ENCODE measurements at regions not wholly inside any gene's neighbourhood (a gene's known extent, or its start where the extent isn't known, plus 50 kb on each side); places are given as distances from the start of the nearest gene placed in this dataset.
A peak's percentile ranks its signal among the peaks of the same experiment; 100 is the strongest.

DNA sequence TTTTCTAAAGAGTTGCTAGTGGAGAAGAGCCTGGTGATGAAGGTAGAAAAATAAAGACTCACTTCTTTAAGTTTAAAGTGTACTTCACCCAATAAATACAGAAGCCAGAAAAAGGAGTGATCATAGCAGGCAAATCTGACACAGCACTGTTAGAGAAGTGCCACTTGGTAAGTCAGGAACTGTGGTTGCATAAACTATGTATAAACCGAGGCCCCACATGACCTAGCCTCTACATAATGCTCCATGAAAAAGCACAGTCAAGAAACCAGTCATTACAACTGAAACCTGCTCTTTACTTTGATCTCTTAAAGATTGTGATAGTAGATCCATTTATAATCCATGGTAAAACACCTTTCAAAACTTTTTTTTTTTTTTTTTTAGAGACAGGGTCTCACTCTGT is 172.1 kb upstream of the PHYHIPL start:
- no peak overlapping the region for H3K4me3 Mint-ChIP-seq
- TF ChIP-seq, protein P1, sequence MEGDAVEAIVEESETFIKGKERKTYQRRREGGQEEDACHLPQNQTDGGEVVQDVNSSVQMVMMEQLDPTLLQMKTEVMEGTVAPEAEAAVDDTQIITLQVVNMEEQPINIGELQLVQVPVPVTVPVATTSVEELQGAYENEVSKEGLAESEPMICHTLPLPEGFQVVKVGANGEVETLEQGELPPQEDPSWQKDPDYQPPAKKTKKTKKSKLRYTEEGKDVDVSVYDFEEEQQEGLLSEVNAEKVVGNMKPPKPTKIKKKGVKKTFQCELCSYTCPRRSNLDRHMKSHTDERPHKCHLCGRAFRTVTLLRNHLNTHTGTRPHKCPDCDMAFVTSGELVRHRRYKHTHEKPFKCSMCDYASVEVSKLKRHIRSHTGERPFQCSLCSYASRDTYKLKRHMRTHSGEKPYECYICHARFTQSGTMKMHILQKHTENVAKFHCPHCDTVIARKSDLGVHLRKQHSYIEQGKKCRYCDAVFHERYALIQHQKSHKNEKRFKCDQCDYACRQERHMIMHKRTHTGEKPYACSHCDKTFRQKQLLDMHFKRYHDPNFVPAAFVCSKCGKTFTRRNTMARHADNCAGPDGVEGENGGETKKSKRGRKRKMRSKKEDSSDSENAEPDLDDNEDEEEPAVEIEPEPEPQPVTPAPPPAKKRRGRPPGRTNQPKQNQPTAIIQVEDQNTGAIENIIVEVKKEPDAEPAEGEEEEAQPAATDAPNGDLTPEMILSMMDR (IDR thresholded peaks at IDR 0.05), result no peak
- H3K4me1 Mint-ChIP-seq, result peaks cover 71% of the 10 kb centered on the region
- H3K9me3 Mint-ChIP-seq, result no peaks in the 10 kb centered on the region
- H3K36me3 Mint-ChIP-seq (ENCODE audit: low read depth), result no peaks in the 10 kb centered on the region
- H3K27me3 Mint-ChIP-seq (ENCODE audit: low read depth, poor library complexity), result no peaks in the 10 kb centered on the region
- peak overlapping the region; percentile 57 for H3K27ac Mint-ChIP-seq
- DNase-seq, result no peak

DNA sequence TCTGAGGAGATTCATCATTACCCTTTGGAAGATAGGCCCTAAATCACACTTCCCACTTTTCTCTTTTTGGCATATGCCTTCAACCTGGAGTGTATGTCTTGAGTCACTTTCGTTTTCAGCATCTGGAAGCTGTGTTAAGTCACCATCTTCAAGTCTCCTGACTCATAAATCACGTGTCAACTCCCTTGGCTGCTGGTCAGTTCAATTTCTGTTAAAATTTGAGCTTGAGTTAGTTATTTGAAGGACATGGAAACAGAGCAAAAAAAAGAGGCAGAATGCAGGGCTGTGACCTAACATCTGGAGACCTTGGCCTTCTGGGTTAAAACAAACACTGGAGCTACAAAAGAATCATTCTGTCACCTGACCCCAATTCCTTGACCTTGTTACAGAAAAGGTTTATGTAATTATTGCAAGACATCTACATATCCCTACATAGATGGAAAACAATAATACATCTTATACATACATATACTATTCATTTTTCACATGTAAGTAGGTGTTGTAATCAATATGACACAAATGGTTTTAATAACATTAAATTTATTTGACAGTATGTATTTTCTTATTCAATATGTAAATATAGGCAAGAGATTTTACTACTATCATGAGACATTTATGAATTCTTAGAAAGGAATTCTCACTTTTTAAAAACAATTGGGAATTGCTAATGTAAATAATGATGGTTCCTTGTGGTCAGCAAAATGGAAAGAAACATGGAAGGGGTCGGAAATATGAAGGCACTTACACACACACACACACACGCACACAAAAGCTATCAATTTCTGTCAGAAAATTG is 169.7 kb upstream of the PHYHIPL start:
- Mint-ChIP-seq H3K36me3 (ENCODE audit: low read depth) (no peaks in the 10 kb centered on the region), H3K9me3 (no peaks in the 10 kb centered on the region), H3K27ac (peak overlapping the region; percentile 27), H3K27me3 (ENCODE audit: low read depth, poor library complexity) (no peaks in the 10 kb centered on the region), H3K4me1 (peaks cover 55% of the 10 kb centered on the region), H3K4me3 (no peak overlapping the region)
- TF ChIP-seq, protein P1 (IDR thresholded peaks at IDR 0.05), result no peak
- DNase-seq, result no peak

DNA sequence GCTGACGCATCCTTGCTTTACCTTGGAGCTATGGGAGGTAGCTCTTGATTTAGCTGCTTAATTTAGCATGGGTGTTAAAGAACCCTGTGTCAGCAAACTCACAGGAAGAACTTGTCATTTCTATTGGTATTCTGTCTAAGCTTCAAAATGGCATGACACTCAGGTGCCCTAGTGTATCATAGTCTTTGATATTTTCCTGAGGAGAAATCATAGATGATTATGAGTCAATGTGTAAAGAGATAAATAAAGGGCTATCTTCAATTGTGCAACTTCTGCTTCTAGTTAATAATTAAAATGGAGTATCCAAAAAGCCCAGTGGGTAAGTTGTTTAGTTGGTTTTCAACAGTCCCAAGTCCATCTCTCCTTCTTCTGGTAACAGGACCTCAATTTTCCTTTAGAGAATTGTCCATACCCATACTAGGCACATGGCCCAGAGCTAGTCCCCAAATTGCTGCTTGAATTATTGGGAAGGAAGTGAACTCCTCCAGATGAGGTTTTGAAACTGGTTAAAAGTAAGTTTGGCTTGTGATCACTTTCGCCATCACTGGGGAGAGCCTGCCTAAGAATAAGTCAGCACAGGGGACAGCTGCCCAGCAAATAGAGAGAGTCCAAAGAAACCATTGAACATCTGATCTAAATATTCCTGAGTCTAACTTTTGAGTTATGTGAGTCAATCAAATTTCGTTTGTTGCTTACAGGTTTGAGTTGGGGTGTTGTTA is 169.0 kb upstream of the PHYHIPL start:
- Mint-ChIP-seq H3K27me3 (ENCODE audit: low read depth, poor library complexity) (no peaks in the 10 kb centered on the region), H3K27ac (no peak overlapping the region), H3K4me3 (no peak overlapping the region), H3K4me1 (peaks cover 55% of the 10 kb centered on the region), H3K36me3 (ENCODE audit: low read depth) (no peaks in the 10 kb centered on the region), H3K9me3 (no peaks in the 10 kb centered on the region)
- TF ChIP-seq, protein P1 (IDR thresholded peaks at IDR 0.05), result no peak
- no peak for DNase-seq

DNA sequence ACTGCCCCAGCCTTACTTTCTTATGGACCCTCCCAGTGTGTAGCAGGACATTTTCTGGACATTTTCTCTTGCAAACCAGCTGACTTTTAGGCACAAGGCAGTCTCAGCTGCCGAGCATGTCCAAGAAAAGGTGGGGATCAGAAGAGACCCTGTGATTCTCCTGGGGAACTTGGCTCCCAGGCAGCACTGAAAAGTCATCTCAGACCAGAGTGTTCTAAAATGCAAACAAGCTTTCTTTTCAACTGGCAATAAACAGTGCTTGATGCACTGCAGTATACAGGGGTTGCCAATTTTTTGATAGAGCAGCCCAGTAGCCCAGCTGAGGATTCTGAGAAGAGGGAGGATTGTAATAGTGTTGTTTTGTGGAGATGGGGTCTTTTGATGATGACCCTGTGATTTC is 168.0 kb upstream of the PHYHIPL start:
- H3K36me3 Mint-ChIP-seq (ENCODE audit: low read depth), result no peaks in the 10 kb centered on the region
- peaks cover 51% of the 10 kb centered on the region for H3K4me1 Mint-ChIP-seq
- no peaks in the 10 kb centered on the region for H3K9me3 Mint-ChIP-seq
- no peaks in the 10 kb centered on the region for H3K27me3 Mint-ChIP-seq (ENCODE audit: low read depth, poor library complexity)
- TF ChIP-seq, protein P1 (IDR thresholded peaks at IDR 0.05), result no peak
- peak overlapping the region; percentile 74 for H3K27ac Mint-ChIP-seq
- no peak for DNase-seq
- H3K4me3 Mint-ChIP-seq, result no peak overlapping the region

DNA sequence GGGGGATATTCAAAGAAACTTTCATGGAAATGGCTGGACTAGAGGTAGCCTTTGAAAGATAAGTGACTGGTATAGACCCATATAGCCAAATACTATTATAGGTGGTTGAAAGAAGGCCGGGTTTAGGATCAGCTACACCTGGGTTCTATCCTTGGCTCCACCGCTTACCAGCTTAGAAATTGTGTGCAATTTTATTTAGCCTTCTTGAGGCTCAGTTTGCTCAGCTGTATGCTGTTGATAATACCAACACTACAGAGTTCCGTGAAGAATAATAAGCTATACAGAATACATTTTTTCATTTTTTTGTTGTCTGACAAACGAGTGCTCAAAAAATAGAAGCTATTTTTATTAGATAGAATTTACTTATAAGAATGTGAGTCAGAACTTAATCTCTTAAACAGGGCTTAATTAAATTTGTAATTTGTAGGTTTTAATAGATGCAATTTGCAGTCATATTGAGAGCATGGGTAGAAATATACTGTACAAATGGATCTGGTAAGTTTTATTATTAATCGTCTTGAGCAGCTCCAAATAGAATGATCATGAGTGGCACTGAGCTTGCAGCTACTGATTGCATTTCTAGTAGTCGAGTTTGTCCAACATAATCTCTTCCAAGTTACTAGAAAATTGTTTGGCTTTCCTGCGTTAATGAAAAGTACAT is 164.3 kb upstream of the PHYHIPL start:
- H3K4me3 Mint-ChIP-seq, result no peak overlapping the region
- H3K9me3 Mint-ChIP-seq, result no peaks in the 10 kb centered on the region
- DNase-seq, result no peak
- H3K27me3 Mint-ChIP-seq (ENCODE audit: low read depth, poor library complexity), result peaks cover 3% of the 10 kb centered on the region
- no peaks in the 10 kb centered on the region for H3K36me3 Mint-ChIP-seq (ENCODE audit: low read depth)
- TF ChIP-seq, protein P1 (IDR thresholded peaks at IDR 0.05), result no peak
- H3K4me1 Mint-ChIP-seq, result peaks cover 20% of the 10 kb centered on the region
- H3K27ac Mint-ChIP-seq, result no peak overlapping the region
